SK-MEL-5 (cell line): ENCODE measurements at regions not wholly inside any gene's neighbourhood (a gene's known extent, or its start where the extent isn't known, plus 50 kb on each side); places are given as distances from the start of the nearest gene placed in this dataset.

ENCODE experiments used
- DNase-seq: peaks from one replicate; pipeline ENCODE4 v3.0.0-alpha.2; 2016; ENCODE audit warnings: low read depth, low spot score
- in situ Hi-C: cut with HindIII; loops from 2 replicates; pipeline ENCODE4 v1.10.0; 2016; ENCODE audit warnings: low sequenced_read_pairs, high pct_unique_total_duplicates, low pct_unique_long_range_greater_than_20kb

GRCh38 chr20:60430516-60431001 lies 472.3 kb downstream of the CDH26 start:
- in situ Hi-C loops, result no loop called here
- no peak for DNase-seq

- in situ Hi-C loops, result no loop called here
- no peak for DNase-seq
Measured at GRCh38 chr20:60431349-60431748, 473.1 kb downstream of the CDH26 start.

GRCh38 chr20:60437418-60437817 lies 479.2 kb downstream of the CDH26 start:
- no peak for DNase-seq
- in situ Hi-C loops, result no loop called here

- DNase-seq, result no peak
- in situ Hi-C loops, result no loop called here
Measured at GRCh38 chr20:60446267-60447111, 488.3 kb downstream of the CDH26 start.

- no peak for DNase-seq
- in situ Hi-C loops, result no loop called here
Measured at GRCh38 chr20:60447703-60448102, 489.5 kb downstream of the CDH26 start.

GRCh38 chr20:60453388-60454246 lies 495.4 kb downstream of the CDH26 start:
- in situ Hi-C loops, result no loop called here
- peak; percentile 50 for DNase-seq

GRCh38 chr20:60454491-60454890 lies 496.3 kb downstream of the CDH26 start:
- in situ Hi-C loops, result no loop called here

GRCh38 chr20:60455272-60455671 lies 497.0 kb downstream of the CDH26 start:
- in situ Hi-C loops, result no loop called here
- no peak for DNase-seq

More at GRCh38 chr20:60454491-60454890, 496.3 kb downstream of the CDH26 start:
- DNase-seq, result no peak

GRCh38 chr20:60459212-60459611 lies 501.0 kb downstream of the CDH26 start:
- in situ Hi-C loops, result no loop called here
- DNase-seq, result no peak

- in situ Hi-C loops, result no loop called here
- no peak for DNase-seq
Measured at GRCh38 chr20:60461993-60462392, 503.8 kb downstream of the CDH26 start.

GRCh38 chr20:60463798-60464197 lies 505.6 kb downstream of the CDH26 start:
- no peak for DNase-seq
- in situ Hi-C loops, result no loop called here

GRCh38 chr20:60465439-60465838 lies 507.2 kb downstream of the CDH26 start:
- peak; percentile 19 for DNase-seq
- in situ Hi-C loops, result no loop called here

GRCh38 chr20:60465993-60466686 lies 507.9 kb downstream of the CDH26 start:
- in situ Hi-C loops, result no loop called here
- DNase-seq, result no peak

GRCh38 chr20:60466687-60467022 lies 508.4 kb downstream of the CDH26 start:
- in situ Hi-C loops, result no loop called here
- no peak for DNase-seq

- in situ Hi-C loops, result no loop called here
- DNase-seq, result no peak
Measured at GRCh38 chr20:60467078-60467477, 508.9 kb downstream of the CDH26 start.

- DNase-seq, result no peak
- in situ Hi-C loops, result no loop called here
Measured at GRCh38 chr20:60467771-60468170, 509.5 kb downstream of the CDH26 start.

GRCh38 chr20:60469829-60470228 lies 511.6 kb downstream of the CDH26 start:
- in situ Hi-C loops, result no loop called here
- DNase-seq, result no peak

- DNase-seq, result no peak
- in situ Hi-C loops, result no loop called here
Measured at GRCh38 chr20:60470366-60470765, 512.1 kb downstream of the CDH26 start.
